Adrenal gland (tissue), 9 donors: ENCODE measurements at regions not wholly inside any gene's neighbourhood (a gene's known extent, or its start where the extent isn't known, plus 50 kb on each side); places are given as distances from the start of the nearest gene placed in this dataset.

ENCODE experiments used
- DNase-seq, 7 donors: peaks; one replicate each; pipeline ENCODE4 v3.0.0-alpha.2; 2019 to 2020
- H3K27ac ChIP-seq, 5 donors: fragments of 200-600 bp; sonication (generic) in 4 of 5; 1 replicate in 3 of 5; 2 replicates in 2 of 5; pipeline versions ENCODE4 v1.5.1 to v1.8.0; 2016 to 2020; ENCODE audit warnings: mild to moderate bottlenecking in 1 of 5
- H3K27me3 ChIP-seq: fragments of 200-600 bp; 2 replicates; pipeline ENCODE4 v1.8.0; 2021
- H3K36me3 ChIP-seq, 2 donors: fragments of 200-600 bp; replicated peaks in 1 of 2; 1 replicate in 1 of 2; 2 replicates in 1 of 2; pipeline versions ENCODE4 v1.5.1 to v1.8.0; 2018 to 2022
- H3K4me1 ChIP-seq, 2 donors: fragments of 200-600 bp; replicated peaks in 1 of 2; 1 replicate in 1 of 2; 2 replicates in 1 of 2; pipeline versions ENCODE4 v1.5.1 to v1.8.0; 2018 to 2021
- H3K4me3 ChIP-seq, 4 donors: fragments of 200-600 bp; sonication (generic) in 3 of 4; one replicate each; pipeline ENCODE4 v1.5.1; 2016 to 2018
- H3K9me3 ChIP-seq, 3 donors: fragments of 200-600 bp; sonication (generic) in 1 of 3; replicated peaks in 1 of 3; 1 replicate in 2 of 3; 2 replicates in 1 of 3; pipeline versions ENCODE4 v1.5.1 to v1.8.0; 2016 to 2021
- POLR2A ChIP-seq, 2 donors: fragments of 450-650 bp; IDR thresholded peaks; one replicate each; pipeline ENCODE4 v1.6.1; 2017; ENCODE audit warnings: antibody characterized with exemption in 2 of 2, mild to moderate bottlenecking in 2 of 2, moderate library complexity in 1 of 2
- WGBS, 4 donors: extraction: QIAGEN DNeasy Blood & Tissue Kit in 2 of 4; methylation state at CpG; one replicate each; pipeline versions ENCODE4 v1.1.5 to v1.1.7; 2013 to 2017; 5-methylcytosine and 5-hydroxymethylcytosine counted together
- intact Hi-C, 2 donors: fragments of 100-400 bp; cut with DNase I; formaldehyde crosslinking; loops; one replicate each; pipeline versions ENCODE4 v1.14.1 to v1.15.0; 2022 to 2023
- TF ChIP-seq, protein P1 (sequence below), 6 experiments: fragments of 450-650 bp in 4 of 6; fragments of 200-600 bp in 2 of 6; sonication (generic) in 1 of 6; IDR thresholded peaks; 1 replicate in 5 of 6; 2 replicates in 1 of 6; pipeline versions ENCODE4 v1.5.1 to v1.8.0; 2016 to 2021; ENCODE audit warnings: antibody characterized with exemption in 6 of 6, mild to moderate bottlenecking in 2 of 6, moderate library complexity in 1 of 6
- donor health status: healthy with polysubstance abuse.
- donor health status: Bipolar disorder and iron deficiency.
- donor health status: DM: yes; HTN: yes; CAD: no.
- donor health status: DM: no; HTN: no; CAD: no.
- donor health status: DM: no; HTN: no; CAD: no.

DNA sequence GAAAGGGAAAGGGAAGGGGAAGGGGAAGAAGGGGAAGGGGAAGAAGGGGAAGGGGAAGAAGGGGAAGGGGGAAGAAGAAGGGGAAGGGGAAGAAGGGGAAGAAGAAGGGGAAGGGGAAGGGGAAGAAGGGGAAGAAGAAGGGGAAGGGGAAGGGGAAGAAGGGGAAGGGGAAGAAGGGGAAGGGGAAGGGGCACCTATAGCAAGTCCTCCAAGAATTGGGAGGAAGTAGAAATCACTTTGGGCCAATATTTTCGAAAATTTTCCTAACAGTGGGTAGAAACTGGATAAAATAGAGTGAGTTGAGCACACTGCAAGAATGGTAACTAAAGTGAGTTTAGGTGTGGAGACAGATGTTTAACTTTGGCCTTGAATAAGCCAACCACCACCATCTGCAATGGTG is 915.3 kb downstream of the DNAH5 start:
- Histone ChIP-seq H3K9me3 (no peaks in the 10 kb centered on the region), H3K4me3 (no peak overlapping the region), H3K27me3 (no peaks in the 10 kb centered on the region), H3K36me3 (no peaks in the 10 kb centered on the region), H3K4me1 (no peaks in the 10 kb centered on the region), H3K27ac (no peak overlapping the region)
- intact Hi-C loops = no loop called here
- DNase-seq = no peak
- no peak for TF ChIP-seq POLR2A (IDR thresholded peaks at IDR 0.05)
- TF ChIP-seq, protein P1, sequence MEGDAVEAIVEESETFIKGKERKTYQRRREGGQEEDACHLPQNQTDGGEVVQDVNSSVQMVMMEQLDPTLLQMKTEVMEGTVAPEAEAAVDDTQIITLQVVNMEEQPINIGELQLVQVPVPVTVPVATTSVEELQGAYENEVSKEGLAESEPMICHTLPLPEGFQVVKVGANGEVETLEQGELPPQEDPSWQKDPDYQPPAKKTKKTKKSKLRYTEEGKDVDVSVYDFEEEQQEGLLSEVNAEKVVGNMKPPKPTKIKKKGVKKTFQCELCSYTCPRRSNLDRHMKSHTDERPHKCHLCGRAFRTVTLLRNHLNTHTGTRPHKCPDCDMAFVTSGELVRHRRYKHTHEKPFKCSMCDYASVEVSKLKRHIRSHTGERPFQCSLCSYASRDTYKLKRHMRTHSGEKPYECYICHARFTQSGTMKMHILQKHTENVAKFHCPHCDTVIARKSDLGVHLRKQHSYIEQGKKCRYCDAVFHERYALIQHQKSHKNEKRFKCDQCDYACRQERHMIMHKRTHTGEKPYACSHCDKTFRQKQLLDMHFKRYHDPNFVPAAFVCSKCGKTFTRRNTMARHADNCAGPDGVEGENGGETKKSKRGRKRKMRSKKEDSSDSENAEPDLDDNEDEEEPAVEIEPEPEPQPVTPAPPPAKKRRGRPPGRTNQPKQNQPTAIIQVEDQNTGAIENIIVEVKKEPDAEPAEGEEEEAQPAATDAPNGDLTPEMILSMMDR (IDR thresholded peaks at IDR 0.05) = no peak
- WGBS, 4 donors = 31 to 59% (median 48%) methylated on average over 1 of the region's 1 CpG

GRCh38 chr5:13027874-13028273 is 916.6 kb downstream of the DNAH5 start:
- Histone ChIP-seq H3K27ac (no peak overlapping the region), H3K27me3 (no peaks in the 10 kb centered on the region), H3K36me3 (no peaks in the 10 kb centered on the region), H3K4me1 (no peaks in the 10 kb centered on the region), H3K9me3 (no peaks in the 10 kb centered on the region), H3K4me3 (no peak overlapping the region)
- WGBS, 4 donors = 25 to 43% (median 39%) methylated on average over 4 of the region's 4 CpGs
- no peak for TF ChIP-seq POLR2A (IDR thresholded peaks at IDR 0.05)
- TF ChIP-seq, protein P1 (IDR thresholded peaks at IDR 0.05) = no peak
- intact Hi-C loops = no loop called here
- DNase-seq = no peak

DNA sequence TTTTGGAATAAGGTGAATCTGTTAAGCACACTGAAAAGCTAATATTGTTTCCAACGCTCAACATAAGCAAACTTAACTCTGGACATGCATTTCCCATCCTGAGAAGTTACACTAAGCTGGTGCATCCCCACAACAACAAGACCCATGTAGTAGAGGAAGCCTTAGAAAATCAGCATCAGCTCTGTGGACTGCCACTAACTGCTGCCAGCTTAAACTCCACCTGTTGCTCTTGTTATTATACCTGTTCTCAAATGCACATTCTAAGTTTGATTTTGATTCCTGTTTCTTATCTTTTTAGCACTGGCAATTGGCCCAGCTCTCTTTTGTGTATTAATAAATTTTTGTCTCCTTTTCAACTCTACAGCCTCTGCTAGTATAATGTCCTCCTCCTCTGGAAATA is 924.8 kb downstream of the DNAH5 start:
- Histone ChIP-seq H3K9me3 (no peaks in the 10 kb centered on the region), H3K36me3 (no peaks in the 10 kb centered on the region), H3K4me1 (no peaks in the 10 kb centered on the region), H3K27me3 (no peaks in the 10 kb centered on the region), H3K27ac (no peak overlapping the region), H3K4me3 (no peak overlapping the region)
- intact Hi-C loops = no loop called here
- no peak for DNase-seq
- TF ChIP-seq, protein P1 (IDR thresholded peaks at IDR 0.05) = no peak
- TF ChIP-seq POLR2A (IDR thresholded peaks at IDR 0.05) = no peak
- WGBS, 4 donors = 26 to 76% (median 59%) methylated on average over 1 of the region's 1 CpG

DNA sequence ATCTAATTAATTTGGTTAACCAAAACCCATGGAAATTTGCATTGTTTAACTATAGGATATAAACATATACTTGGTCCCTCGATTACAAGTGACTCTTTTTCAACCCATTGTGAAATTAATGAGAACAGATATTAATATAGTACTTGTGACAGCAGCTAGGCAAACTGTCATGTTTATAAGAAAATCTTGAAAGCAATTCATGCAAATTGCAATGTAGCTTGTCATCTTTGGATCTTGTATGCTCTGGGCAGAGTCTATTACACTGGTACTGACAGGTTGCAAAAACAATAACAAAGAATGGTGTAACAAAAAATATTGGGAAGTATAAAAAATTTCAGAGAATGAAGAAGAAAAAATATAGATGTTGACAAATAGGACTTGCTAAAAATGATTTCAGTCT is 941.0 kb downstream of the DNAH5 start:
- no peak overlapping the region for H3K27ac ChIP-seq
- peaks cover 0 to 5% of the 10 kb centered on the region in 2 donors for H3K4me1 ChIP-seq
- no peaks in the 10 kb centered on the region for H3K27me3 ChIP-seq
- H3K36me3 ChIP-seq = no peaks in the 10 kb centered on the region
- no peaks in the 10 kb centered on the region for H3K9me3 ChIP-seq
- TF ChIP-seq POLR2A (IDR thresholded peaks at IDR 0.05) = no peak
- TF ChIP-seq, protein P1 (IDR thresholded peaks at IDR 0.05) = no peak
- 40 to 51% (median 43%) methylated on average over 1 of the region's 1 CpG for WGBS, 4 donors
- no peak overlapping the region for H3K4me3 ChIP-seq
- intact Hi-C loops = no loop called here
- DNase-seq = no peak
